ENCODE measurements at regions not wholly inside any gene's neighbourhood (a gene's known extent, or its start where the extent isn't known, plus 50 kb on each side); places are given as distances from the start of the nearest gene placed in this dataset.

GRCh38 chr15:59819092-59819491, 130.0 kb upstream of the BNIP2 start (continued):
- TF ChIP-seq NR0B2 (CRISPR knock-in tag; IDR thresholded peaks at IDR 0.05) (no peak), BRCA1 (CRISPR knock-in tag; IDR thresholded peaks at IDR 0.05) (no peak), ZSCAN20 (CRISPR knock-in tag; IDR thresholded peaks at IDR 0.05; ENCODE audit: borderline replicate concordance) (no peak), ZUFSP (CRISPR knock-in tag; IDR thresholded peaks at IDR 0.05; ENCODE audit: borderline replicate concordance) (no peak), ZEB1 (IDR thresholded peaks at IDR 0.05; ENCODE audit: insufficient replicate concordance, low read depth) (no peak), ATF7-NPFF (CRISPR knock-in tag; IDR thresholded peaks at IDR 0.05; ENCODE audit: low read depth) (no peak)

GRCh38 chr15:59818336-59818735, 129.2 kb upstream of the BNIP2 start:
- POLR2A ChIA-PET = no interaction called here
- TF ChIP-seq MAF1 (CRISPR knock-in tag; IDR thresholded peaks at IDR 0.05; ENCODE audit: borderline replicate concordance) (no peak), FLYWCH1 (CRISPR knock-in tag; IDR thresholded peaks at IDR 0.05) (no peak), ZNF672 (CRISPR knock-in tag; IDR thresholded peaks at IDR 0.05) (no peak), RBM22 (optimal IDR thresholded peaks at IDR 0.05; ENCODE audit: low read length) (no peak), ZNF503 (CRISPR knock-in tag; IDR thresholded peaks at IDR 0.05) (no peak), ZNF83 (CRISPR knock-in tag; IDR thresholded peaks at IDR 0.05; ENCODE audit: borderline replicate concordance) (no peak), ZBTB49 (CRISPR knock-in tag; IDR thresholded peaks at IDR 0.05; ENCODE audit: borderline replicate concordance) (no peak), IKZF1 (IDR thresholded peaks at IDR 0.05) (no peak), SRSF1 (optimal IDR thresholded peaks at IDR 0.05; ENCODE audit: low read depth, low read length) (no peak), E2F5 (CRISPR knock-in tag; conservative IDR thresholded peaks at IDR 0.05) (no peak), GLI4 (CRISPR knock-in tag; IDR thresholded peaks at IDR 0.05; ENCODE audit: borderline replicate concordance) (no peak)

More at GRCh38 chr15:59818336-59818735, 129.2 kb upstream of the BNIP2 start:
- intact Hi-C loops (cut with micrococcal nuclease; ENCODE audit: unreplicated experiment) (no loop called here), in situ Hi-C loops (cut with HindIII; ENCODE audit: extremely low pct_ligation_motif_present, low pct_unique_long_range_greater_than_20kb) (no loop called here)
- no peak overlapping the region for H3K9ac ChIP-seq (ENCODE audit: insufficient read depth, low read depth, low read length)
- no peaks in the 10 kb centered on the region for H4K20me1 ChIP-seq (ENCODE audit: insufficient read depth, low read length)
- no peaks in the 10 kb centered on the region for H3K36me3 ChIP-seq (replicated peaks in 1 of 2; ENCODE audit: control insufficient read depth in 1 of 2, insufficient read depth in 2 of 2, low read length in 2 of 2)
- no peak overlapping the region for H3K27ac ChIP-seq (ENCODE audit: extremely low read length, insufficient read depth, low read length)
- ATAC-seq (no peak), FAIRE-seq (no peak), DNase-seq (ENCODE audit: low spot score) (no peak)
- WGBS (ENCODE audit: low lambda C conversion rate) = 6% methylated on average over 6 of the region's 6 CpGs
- no peak overlapping the region for H3K4me3 ChIP-seq (replicated peaks in 1 of 3; ENCODE audit: insufficient read depth in 1 of 3, low read depth in 2 of 3, low read length in 3 of 3)
- BruUV-seq (replicated peaks) = no TSS peak
- CTCF ChIA-PET (ENCODE audit: low intra/inter-chr PET ratio, low total read pairs) = no interaction called here
- no peaks in the 10 kb centered on the region for H3K79me2 ChIP-seq (ENCODE audit: insufficient read depth, low read length)
- no peaks in the 10 kb centered on the region for H3K4me1 ChIP-seq (ENCODE audit: insufficient read depth, low read length)
- no peaks in the 10 kb centered on the region for H3K9me3 ChIP-seq (ENCODE audit: low read length)
- no peaks in the 10 kb centered on the region; a peak in 1 of 5 replicates for H3K27me3 ChIP-seq (ENCODE audit: control insufficient read depth in 1 of 2, insufficient read depth in 2 of 2, low read length in 2 of 2)
- no peak overlapping the region for H3K4me2 ChIP-seq (ENCODE audit: low read depth, low read length)
- H2AFZ ChIP-seq (ENCODE audit: low read length) = no peak overlapping the region
